ENCODE measurements at regions not wholly inside any gene's neighbourhood (a gene's known extent, or its start where the extent isn't known, plus 50 kb on each side); places are given as distances from the start of the nearest gene placed in this dataset.
"Not testable (repeated sequence)": the region's sequence is repeated elsewhere in the genome, so short reads cannot be mapped to it uniquely, and the experiment has no call there.

DNA sequence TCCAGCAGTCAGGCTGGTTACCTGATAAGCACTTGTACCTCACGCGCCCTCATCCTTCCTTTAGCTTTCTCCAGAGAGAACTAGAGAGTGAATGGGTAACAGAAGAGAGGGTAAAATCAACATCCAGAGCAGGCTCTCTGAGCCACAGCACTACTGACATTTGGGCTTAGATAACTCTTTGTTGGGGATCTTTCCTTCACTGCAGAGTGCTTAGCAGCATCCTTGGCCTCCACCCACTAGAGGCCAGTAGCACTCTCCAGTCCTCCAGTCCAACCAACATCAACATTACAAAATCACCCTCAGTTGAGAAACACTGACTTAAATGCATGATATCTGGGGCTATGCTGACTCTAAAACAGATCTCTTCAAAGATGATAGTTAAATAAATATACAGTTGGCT, 220.7 kb downstream of the TACR3 start:
- H3K4me3 ChIP-seq (ENCODE audit: low read depth, low read length) = no peak overlapping the region

DNA sequence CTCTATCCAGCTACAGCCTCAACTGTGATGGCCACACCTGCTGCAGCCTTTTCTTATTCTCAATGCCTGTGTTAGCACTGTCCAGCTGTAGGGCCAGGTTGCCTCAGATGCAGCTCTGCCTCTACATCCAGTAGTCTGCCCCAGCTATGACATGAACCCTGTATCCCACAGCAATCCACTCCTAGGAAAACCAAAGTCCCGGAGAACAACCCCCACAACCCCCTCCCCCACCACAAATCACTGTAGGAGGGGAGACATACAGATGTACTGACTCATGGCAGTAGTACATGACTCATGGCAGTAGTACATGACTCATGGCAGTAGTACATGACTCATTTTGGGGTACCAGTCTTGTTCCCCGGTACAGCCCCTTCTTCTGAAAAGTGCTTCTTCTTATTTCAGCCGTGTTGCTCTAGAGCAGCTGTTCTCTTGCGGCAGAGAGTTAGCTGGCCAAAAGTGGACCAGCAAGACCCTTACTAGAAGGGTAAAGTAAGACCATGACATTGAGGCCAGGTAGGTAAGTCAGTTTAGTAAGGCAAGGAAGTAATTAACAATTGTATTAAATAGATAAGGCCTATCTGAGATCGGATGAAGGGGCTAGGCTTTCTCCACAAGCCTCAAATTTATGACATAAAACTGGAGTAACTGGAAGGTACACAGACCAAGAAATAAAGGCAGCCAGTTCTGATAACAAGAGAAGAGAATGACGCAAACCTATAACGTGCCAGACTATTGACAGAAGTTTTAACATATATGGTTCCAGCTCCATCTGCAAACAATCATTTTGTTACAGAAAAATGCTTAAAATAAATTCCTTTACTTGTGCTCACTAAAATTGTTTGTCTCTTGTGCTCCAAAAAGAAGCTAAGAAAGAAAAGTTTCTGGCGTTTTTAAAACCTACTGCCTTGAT, 221.4 kb downstream of the TACR3 start:
- no peak overlapping the region for H3K4me3 ChIP-seq (ENCODE audit: low read depth, low read length)

DNA sequence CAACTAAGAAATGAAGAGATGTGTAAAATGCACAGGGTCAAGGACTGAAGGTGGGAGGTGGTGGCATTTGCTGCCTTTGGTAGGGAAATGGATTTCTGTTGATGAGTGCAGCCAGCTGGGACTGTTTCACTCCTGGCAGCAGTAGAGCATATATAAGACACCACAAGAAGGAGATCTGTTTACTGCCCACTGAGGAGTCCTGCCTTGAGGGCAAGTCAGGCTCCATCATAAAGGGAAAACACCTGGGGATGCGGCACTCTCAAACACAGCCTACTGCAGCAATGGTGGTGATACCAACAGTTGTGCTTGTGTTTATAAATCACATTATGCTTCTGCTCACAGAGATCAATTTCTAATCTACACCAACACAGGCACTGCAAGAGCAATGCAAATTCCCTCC, 222.1 kb downstream of the TACR3 start:
- H3K4me3 ChIP-seq (ENCODE audit: low read depth, low read length) = no peak overlapping the region

DNA sequence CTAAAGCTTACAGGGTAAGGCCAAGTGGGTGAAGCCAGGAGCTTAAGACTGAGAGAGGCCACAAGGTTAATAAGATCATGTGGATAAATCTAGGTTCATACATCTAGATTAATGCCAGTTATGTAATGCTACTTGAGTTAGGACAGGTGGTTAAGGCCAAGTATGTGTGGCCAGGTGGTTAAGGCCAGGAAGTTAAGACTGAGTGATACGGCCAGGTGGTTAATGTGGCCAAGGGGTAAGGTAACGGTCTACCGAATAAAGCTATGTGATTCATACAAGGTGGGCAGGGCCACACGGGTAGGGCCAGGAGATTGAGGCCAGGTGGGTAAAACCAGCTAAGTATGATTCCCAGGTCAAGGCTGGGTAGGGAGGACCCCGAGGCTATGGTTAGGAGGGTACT, 223.0 kb downstream of the TACR3 start:
- no peak overlapping the region for H3K4me3 ChIP-seq (ENCODE audit: low read depth, low read length)

DNA sequence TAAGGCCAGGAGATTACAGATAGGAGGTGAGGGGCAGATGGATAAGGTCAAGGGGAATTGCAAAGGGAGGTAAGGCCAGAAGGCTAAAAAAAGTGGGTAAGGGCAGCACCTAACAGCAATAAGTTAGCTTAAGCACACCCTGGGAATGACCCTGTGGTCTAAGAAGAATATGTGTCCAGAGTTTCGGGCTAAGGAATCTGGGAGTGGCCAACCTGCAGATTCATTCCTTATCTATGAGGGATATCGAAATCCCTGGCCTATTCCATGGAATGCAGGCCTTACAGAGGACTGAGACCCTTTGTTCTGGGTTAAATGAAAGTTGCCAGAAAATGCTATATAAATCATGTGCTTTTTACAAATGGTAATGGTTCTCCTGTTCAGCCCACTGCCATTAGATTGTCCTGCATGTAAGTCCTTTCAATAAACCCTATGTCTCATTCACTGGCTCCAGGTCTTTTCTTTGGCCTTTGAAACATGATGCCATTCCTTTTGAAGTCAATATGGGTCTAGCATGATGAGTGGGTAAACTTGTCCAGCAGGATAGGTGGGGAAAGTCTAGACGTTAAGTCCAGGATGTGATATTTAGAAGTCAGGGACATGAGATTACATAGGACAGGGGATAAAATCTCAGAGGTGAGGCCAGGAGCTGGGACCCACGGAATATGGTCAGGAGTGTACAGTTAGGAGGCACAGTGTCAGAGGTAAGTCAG, 226.2 kb downstream of the TACR3 start:
- no peak overlapping the region for H3K4me3 ChIP-seq (ENCODE audit: low read depth, low read length)

DNA sequence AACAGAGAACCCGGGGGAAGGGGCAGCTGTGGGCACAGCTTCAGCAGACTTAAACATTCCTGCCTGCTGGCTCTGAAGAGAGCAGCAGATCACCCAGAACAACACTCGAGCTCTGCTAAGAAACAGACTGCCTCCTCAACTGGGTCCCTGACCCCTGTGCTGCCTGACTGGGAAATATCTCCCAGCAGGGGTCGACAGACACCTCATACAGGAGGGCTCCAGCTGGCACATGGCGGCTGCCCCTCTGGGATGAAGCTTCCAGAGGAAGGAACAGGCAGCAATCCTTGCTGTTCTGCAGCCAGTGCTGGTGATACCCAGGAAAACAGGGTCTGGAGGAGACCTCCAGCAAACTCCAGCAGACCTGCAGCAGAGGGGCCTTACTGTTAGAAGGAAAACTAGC, 234.5 kb downstream of the TACR3 start:
- H3K4me3 ChIP-seq (ENCODE audit: low read depth, low read length) = not testable (repeated sequence)

DNA sequence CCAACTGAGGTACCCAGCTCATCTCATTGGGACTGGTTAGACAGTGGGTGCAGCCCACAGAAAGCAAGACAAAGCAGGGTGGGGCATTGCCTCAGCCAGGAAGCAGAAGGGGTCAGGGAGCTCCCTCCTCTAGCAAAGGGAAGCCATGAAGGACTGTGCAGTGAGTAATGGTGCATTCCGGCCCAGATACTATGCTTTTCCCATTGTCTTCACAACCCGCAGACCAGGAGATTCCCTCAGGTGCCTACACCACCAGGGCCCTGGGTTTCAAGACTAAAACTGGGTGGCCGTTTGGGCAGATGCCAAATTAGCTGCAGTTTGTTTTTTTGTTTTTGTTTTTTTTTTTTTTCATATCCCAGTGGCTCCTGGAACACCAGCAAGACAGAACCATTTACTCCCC, 235.3 kb downstream of the TACR3 start:
- H3K4me3 ChIP-seq (ENCODE audit: low read depth, low read length) = no peak overlapping the region

DNA sequence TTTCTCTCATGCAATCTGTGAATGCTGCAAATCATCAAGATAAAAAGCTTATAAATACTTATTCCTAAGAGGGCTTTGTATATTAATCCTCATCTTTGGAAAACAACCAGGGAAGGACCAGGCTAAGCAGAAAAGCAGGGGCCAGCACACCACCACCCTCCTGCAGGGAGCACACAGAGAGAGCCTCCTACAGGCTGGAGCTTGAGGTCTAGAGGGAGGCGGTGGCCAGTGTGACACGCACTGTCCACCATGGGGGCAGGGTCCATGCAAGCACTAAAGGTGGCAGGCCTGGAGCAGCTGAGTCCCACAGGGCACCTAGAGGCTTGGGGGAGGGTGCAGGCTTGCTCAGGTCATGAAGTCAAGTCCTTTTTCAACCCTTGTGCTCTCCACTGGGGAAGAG, 236.9 kb downstream of the TACR3 start:
- H3K4me3 ChIP-seq (ENCODE audit: low read depth, low read length) = no peak overlapping the region

DNA sequence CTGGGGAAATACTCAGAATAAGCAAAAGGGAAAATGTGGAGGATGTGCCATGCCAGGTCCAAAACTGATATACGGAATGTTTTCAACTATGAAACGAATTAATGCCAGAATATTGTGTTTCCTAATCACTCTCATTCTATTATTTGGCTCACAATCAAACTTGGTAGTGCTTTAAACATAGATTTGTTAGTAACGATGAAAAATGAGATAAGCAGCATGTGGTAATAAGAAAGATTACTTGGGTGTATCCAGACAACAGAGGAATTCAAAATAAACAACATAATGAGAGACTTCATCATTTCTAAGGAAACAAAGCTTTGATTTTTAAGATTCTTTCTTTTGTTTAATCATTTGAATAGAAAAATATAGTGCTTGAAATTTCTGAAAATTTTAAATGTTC, 237.3 kb downstream of the TACR3 start:
- no peak overlapping the region for H3K4me3 ChIP-seq (ENCODE audit: low read depth, low read length)

DNA sequence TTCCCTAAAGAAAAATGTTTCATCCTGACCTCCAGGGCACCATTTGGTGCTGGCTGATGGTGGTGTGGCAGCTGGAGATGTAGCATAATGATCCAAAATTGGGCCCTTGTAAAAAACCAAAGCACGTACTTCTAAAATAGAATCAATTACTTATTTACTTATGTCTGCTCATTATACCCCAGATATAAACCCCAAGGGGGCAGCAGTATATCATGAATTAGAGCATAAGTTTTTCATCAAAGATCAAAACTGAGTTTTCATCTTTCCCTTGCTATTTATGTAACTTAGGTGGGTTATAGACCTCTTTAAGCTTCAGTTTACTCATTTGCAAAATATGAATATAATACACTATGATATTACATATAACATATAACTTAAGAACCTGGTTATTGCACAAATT, 241.1 kb downstream of the TACR3 start:
- H3K4me3 ChIP-seq (ENCODE audit: low read depth, low read length) = no peak overlapping the region

DNA sequence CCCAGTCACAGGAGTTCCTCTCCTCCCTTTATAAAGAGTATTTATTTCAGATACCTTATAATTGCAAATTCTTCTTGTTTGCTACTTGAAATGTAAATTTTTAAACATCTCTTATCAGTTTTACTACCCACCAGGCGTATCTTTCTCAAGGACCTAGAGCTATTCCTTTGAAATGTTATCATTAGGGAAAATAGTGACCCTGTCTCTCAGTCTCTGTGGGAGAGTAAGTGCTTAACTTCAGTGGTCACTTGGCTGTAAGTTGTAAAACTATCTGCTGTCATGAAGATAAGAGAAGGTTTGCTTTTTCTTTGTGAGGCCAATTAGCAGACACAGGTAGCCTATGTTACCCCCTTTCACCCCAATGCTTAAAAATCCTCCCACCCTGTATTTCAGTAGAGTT, 241.6 kb downstream of the TACR3 start:
- no peak overlapping the region for H3K4me3 ChIP-seq (ENCODE audit: low read depth, low read length)

DNA sequence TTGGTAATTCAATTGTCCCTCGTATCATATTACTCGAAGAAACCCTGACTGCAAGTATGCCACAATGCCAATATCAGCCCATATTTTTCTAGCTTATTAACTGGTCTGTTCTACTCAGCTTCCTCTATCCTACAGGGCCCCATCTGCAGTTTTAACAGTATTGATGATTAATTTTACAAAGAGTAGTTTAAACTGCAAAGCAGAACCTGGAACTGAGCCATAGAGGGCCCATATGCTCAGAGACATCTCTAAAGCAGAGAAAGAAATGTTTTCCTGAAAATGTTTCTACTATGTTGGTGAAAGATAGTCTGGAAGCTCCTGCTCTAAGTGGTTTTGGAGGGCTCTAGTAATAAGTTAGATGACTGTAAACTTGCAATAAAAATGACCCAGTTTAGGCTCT, 259.4 kb upstream of the CENPE start:
- no peak overlapping the region for H3K4me3 ChIP-seq (ENCODE audit: low read depth, low read length)

DNA sequence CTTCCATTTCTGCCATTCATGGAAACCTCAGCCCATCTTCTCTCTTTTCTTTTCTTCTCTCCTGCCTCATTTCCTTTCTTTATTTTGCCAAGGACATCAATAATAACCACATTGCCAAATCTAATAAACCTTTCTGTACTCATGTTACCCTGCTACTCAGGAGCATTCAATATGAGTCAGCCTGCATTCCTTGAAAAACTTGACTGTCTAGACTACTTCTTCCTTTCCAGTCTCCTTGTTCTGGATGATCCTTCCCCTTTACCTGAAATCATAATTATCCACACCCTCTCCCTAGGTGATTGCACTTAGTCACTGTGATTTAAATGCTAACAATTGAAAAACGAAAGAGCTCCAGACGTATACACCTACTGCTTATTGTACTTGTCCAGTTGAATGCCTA, 253.2 kb upstream of the CENPE start:
- H3K4me3 ChIP-seq (ENCODE audit: low read depth, low read length) = no peak overlapping the region

DNA sequence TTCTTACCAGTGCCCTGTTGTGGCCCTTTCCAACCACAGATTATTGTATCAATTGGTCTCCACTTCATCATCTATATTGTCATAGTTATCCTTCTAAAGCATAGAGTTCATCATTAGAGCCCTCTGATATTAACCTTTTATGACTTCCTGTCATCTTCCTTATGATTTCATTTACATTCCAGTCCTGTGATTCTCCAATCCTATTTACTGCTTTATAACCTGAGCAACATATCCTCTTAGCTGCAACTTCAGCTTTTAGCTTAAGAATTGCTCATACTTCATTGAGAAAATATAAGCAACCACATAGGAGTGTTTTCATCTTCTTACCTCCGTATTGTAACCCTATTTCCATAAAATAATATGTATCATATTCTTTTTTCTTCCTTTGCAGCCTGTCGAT, 252.6 kb upstream of the CENPE start:
- no peak overlapping the region for H3K4me3 ChIP-seq (ENCODE audit: low read depth, low read length)

DNA sequence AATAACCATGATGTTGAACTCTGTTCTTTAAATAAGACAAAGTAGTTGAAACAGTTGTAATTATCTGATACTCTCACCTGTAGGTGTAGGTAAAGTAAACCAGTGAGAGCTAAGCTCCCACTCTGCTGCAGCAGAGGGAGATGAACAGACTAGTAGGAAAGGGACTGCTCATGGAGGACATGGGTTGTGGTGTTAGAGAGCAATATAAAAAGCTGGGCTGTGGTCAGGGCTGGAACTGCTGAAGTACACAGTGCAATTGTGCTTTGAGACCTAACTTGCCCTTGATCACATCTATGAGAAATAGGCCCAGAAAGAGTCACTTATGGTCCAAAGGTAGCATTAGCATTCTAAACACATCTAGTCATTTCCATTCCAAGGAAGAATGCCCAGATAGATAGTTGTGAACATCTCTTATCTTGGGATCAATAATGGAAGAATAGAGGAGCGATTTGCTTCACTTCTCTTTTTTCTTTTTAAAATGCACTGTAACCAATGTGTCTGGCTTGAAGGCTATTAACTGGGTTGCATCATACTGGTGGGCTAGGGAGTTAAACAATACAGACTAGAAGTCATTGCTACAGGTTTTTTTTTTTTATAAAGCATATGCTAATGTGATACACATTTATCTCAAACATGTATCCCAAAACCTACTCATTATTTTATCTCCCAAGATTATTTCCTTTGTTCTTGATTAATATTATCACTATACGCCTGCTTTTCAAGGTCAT, 251.3 kb upstream of the CENPE start:
- no peak overlapping the region for H3K4me3 ChIP-seq (ENCODE audit: low read depth, low read length)

DNA sequence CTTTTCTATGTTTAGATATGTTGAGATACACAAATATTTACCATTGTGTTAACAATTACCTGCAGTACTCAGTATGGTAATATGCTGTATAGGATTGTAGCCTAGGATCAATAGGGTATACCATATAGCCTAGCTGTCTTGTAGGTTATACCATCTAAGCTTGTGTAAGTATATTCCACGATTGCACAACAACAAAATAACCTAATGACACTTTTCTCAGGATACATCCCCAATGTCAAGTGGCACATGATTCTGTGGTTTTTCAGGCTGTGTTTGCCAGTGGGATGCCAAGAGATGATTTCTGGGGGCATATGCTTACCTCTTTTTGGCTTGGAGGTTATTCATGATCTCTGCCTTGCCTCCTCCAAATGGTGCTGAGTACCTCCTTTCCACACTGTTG, 247.2 kb upstream of the CENPE start:
- no peak overlapping the region for H3K4me3 ChIP-seq (ENCODE audit: low read depth, low read length)

DNA sequence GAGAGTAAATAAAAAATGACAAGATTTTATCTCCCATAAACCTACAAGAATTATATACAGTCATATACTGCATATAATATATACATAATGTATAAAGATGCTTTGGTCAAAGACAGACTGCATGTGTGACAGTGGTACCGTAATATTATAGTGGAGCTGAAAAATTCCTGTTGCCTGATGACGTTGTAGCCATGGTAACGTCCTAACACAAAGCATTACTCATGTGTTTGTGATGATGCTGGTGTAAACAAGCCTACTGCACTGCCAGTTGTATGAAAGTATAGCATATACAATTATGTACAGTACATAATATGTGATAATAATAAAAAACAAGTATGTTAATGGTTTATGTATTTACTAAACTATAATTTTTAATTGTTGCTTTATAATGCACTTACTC, 245.2 kb upstream of the CENPE start:
- H3K4me3 ChIP-seq (ENCODE audit: low read depth, low read length) = no peak overlapping the region

DNA sequence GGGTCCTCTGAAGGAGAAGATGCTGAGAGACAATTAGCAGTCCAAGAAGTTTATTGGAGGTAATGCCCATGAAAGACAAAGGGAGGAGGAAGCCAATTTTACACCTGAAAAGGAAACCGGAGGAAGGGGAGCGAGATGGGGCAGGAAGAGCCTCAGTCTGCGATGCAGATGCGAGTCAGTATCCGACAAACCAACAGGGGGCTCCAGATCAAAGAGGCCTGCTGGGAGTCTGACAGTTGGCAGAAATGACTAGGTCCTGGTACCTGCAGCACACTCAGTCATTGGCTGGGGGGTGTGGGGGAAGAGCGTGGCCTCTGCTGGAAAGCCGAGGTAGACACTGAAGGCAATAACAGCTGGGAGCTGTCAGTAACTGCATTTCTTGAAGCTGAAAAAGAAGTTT, 231.1 kb upstream of the CENPE start:
- H3K4me3 ChIP-seq (ENCODE audit: low read depth, low read length) = no peak overlapping the region

DNA sequence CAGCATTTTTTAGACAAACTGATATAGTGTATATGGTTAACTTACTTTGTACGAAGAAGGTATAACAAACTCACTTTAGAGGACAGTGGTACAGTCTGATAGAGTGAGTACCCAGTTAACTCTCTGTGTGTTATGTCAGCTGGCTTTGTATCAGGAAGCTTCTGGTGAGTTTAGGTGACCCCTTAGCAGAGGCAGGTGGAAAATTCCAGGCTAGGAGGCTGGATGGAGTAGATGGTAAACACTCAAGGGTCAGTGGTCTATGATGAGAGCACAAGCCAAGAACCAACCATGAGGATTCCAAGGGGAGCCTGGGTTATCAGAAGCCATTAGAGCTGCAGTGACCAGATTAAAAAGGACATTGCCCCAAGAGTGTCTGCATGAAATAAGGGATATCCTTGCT, 227.3 kb upstream of the CENPE start:
- H3K4me3 ChIP-seq (ENCODE audit: low read depth, low read length) = no peak overlapping the region

DNA sequence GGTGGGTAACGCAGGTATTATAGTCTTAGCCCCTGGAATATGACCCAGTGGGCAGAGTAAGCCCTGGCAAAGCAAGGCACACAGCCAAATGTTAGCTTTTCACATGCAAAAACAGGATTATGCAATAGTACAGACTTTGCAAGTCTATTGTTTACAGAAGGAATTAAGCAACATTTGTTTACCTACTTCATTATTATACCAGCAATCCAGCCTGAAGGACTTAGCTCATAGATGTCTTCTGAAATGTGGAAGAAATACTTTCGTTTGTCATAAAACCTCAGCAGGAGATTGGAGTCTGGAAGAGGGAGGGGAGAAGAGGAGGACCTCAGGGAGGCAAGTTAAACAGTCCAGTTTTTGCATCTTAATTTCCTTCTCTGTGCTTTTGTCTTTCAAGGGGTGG, 226.7 kb upstream of the CENPE start:
- no peak overlapping the region for H3K4me3 ChIP-seq (ENCODE audit: low read depth, low read length)

DNA sequence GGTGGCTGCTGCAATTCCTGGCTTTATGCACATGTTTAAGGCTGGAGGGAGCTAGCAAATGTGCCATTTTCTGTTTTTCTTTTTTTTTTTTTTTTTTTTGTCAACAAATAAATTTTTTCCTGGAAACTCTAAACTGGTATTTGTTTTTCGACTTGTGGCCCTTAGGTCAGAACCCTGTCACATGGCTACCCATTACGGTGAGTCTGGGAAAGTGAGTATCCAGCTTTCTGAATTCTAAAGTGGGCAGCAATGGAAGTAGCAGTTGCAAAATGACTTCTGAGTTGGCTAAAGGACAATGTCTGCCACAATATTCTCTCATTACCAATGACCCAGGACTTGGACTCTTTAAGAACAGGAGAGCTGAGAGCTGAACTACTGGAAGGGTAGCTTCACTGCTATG, 225.1 kb upstream of the CENPE start:
- no peak overlapping the region for H3K4me3 ChIP-seq (ENCODE audit: low read depth, low read length)
